Hematopoietic multipotent progenitor cell treated with erythropoietin and hydrocortisone succinate and interleukin-3 and kit ligand, for 4 days (in vitro differentiated cells): ENCODE measurements at regions not wholly inside any gene's neighbourhood (a gene's known extent, or its start where the extent isn't known, plus 50 kb on each side); places are given as distances from the start of the nearest gene placed in this dataset.

Experiments
- DNase-seq: peaks from one replicate; pipeline ENCODE4 v3.0.0-alpha.2; 2015

- no peak for DNase-seq
Measured at GRCh38 chr18:2459886-2460285, 111.4 kb downstream of the METTL4 start.

DNA sequence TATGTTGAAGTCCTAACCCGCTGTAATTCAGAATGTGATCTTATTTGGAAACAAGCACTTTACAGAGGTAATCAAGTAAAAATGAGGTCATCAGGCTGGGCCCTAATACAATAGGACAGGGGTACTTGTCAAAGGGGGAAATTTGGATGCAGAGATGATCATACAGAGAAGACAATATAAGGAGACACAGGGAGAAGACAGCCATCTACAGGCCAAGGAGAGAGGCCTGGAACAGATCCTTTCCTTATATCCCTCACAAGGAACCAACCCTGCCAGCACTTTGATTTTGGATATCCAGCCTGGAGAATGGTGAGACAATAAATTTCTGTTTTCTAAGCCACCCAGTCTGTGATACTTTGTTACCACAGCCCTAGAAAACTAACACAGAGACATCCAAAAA lies 104.3 kb downstream of the METTL4 start:
- DNase-seq: no peak

- DNase-seq: no peak
Measured at GRCh38 chr18:2468051-2468450, 103.3 kb downstream of the METTL4 start.

- DNase-seq: peak; percentile 24
Measured at GRCh38 chr18:2471523-2471922, 99.8 kb downstream of the METTL4 start.

DNA sequence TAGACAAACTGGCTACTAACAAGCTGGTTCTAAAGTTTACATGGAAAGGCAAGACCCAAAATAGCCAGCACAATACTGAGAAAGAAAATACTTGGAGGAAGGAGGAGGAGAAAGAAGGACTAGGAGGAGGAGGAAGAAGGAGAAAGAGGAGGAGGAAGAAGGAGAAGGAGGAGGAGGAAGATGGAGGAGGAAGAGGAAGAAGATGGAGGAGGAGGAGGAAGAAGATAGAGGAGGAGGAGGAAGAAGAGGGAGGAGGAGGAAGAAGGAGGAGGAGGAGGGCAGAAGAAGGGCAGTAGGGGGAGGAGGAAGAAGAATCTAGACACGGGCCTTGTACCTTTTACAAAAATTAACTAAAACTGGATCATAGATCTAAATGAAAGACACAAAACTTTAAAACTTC lies 92.6 kb downstream of the METTL4 start:
- no peak for DNase-seq

- DNase-seq: no peak
Measured at GRCh38 chr18:2480536-2480935, 90.8 kb downstream of the METTL4 start.

DNA sequence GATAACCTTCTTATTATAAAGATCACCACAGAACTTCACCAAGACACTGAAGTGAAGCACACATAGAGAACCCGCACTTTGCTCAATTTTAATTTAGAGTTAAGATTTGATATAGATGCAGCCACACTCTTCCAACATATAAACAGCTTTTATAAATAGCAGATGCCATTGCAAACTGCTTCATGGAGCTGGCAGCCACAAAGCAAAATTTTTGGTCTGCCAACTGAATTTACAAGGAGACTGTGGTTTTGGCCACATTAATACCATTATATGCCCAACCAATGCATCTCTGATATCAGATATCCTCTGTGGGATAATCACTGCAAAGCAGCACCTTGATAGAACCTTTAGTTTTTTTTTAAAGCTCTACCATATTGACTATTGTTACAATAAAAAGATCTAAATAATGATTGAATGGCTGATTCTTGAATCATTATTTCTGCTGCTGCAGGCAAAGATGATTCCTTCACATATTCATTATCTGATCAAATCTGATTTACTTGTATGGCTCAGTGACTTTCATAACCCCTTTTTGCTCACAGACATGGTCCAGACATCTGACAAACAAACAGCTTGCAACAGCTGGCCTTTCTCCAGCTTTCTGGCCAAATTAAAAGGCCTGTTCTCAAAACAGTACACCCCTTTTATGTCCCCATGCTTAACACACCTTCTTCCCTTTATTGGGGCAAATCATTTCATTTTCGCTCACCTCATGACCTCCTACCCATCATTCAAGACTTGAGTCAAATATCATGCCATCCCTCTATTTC lies 88.4 kb downstream of the METTL4 start:
- no peak for DNase-seq

DNA sequence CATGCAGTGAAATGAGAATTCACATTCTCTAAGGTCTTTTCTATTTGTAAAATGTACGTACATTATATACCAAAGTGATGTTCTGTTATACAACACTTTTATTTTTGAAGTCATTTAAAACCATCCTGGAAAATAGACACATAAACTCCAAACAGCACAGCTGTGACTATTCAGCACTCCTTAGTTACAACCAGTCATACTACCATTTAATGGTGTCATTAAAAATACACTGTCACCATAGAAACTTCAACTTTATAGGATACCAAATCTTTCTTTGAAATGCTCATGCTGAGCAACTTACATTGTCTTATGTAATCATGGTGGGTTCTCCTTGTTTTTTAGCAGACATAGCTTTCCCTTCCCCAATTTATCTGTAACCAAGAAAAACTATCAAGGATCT lies 85.3 kb downstream of the METTL4 start:
- no peak for DNase-seq

DNA sequence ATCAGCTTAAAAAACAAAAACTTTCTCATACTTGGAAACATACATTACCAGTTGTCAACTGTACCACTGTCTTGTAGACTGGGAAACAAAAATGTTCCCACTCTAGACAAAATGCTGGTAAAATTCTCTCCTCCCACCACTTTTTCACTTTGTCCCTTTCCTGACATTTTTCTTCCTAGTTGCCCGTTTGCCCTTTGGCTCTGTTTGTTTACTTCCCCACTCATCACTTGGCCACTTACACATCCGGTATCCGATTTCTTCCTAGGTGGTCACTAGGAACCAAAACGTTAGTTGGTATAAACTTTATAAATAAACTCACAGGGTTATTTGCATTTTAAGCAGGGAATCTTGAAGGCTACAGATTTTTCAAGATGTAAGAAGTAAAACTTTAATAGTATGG lies 84.9 kb downstream of the METTL4 start:
- DNase-seq: no peak
